CD4-positive, alpha-beta T cell treated with Interleukin-17A for 1 hour (primary cell): ENCODE measurements at regions not wholly inside any gene's neighbourhood (a gene's known extent, or its start where the extent isn't known, plus 50 kb on each side); places are given as distances from the start of the nearest gene placed in this dataset.

Experiments used
- DNase-seq: peaks from one replicate; pipeline ENCODE4 v3.0.0-alpha.2; 2020

- DNase-seq, result no peak
Measured at GRCh38 chrX:10821293-10821692, 200.9 kb upstream of the MID1 start.

- DNase-seq, result no peak
Measured at GRCh38 chrX:10828036-10828435, 207.7 kb upstream of the MID1 start.

GRCh38 chrX:10828640-10829039, 208.3 kb upstream of the MID1 start:
- no peak for DNase-seq

- no peak for DNase-seq
Measured at GRCh38 chrX:10831716-10832502, 211.5 kb upstream of the MID1 start.

- DNase-seq, result no peak
Measured at GRCh38 chrX:10833299-10834169, 213.1 kb upstream of the MID1 start.

GRCh38 chrX:10841579-10841978, 221.2 kb upstream of the MID1 start:
- DNase-seq, result no peak

- no peak for DNase-seq
Measured at GRCh38 chrX:10842646-10843045, 222.3 kb upstream of the MID1 start.

- DNase-seq, result no peak
Measured at GRCh38 chrX:10847333-10847732, 226.9 kb upstream of the MID1 start.

GRCh38 chrX:10851809-10852208, 231.4 kb upstream of the MID1 start:
- DNase-seq, result no peak

GRCh38 chrX:10854594-10854993, 234.2 kb upstream of the MID1 start:
- no peak for DNase-seq

- DNase-seq, result no peak
Measured at GRCh38 chrX:10855845-10856244, 235.5 kb upstream of the MID1 start.

- no peak for DNase-seq
Measured at GRCh38 chrX:10856797-10857196, 236.4 kb upstream of the MID1 start.

- no peak for DNase-seq
Measured at GRCh38 chrX:10859353-10859752, 239.0 kb upstream of the MID1 start.

- DNase-seq, result no peak
Measured at GRCh38 chrX:10875995-10876394, 235.1 kb upstream of the HCCS start.

- no peak for DNase-seq
Measured at GRCh38 chrX:10882484-10882883, 228.6 kb upstream of the HCCS start.

- no peak for DNase-seq
Measured at GRCh38 chrX:10884246-10884645, 226.9 kb upstream of the HCCS start.

GRCh38 chrX:10892621-10893225, 218.4 kb upstream of the HCCS start:
- no peak for DNase-seq

- DNase-seq, result no peak
Measured at GRCh38 chrX:10893366-10893765, 217.8 kb upstream of the HCCS start.

- DNase-seq, result no peak
Measured at GRCh38 chrX:10893976-10894375, 217.2 kb upstream of the HCCS start.

- DNase-seq, result no peak
Measured at GRCh38 chrX:10897768-10898167, 213.4 kb upstream of the HCCS start.

GRCh38 chrX:10900585-10901289, 210.4 kb upstream of the HCCS start:
- DNase-seq, result no peak

GRCh38 chrX:10901290-10901633, 209.9 kb upstream of the HCCS start:
- no peak for DNase-seq

- no peak for DNase-seq
Measured at GRCh38 chrX:10902001-10902400, 209.1 kb upstream of the HCCS start.
